ENCODE measurements at regions not wholly inside any gene's neighbourhood (a gene's known extent, or its start where the extent isn't known, plus 50 kb on each side); places are given as distances from the start of the nearest gene placed in this dataset.

- no peaks in the 10 kb centered on the region for H3K79me2 ChIP-seq (ENCODE audit: low read length)
- H3K27ac ChIP-seq (ENCODE audit: low read length): no peak overlapping the region
- H4K20me1 ChIP-seq (ENCODE audit: insufficient read depth, low read depth, low read length): no peaks in the 10 kb centered on the region
- no peaks in the 10 kb centered on the region for H3K27me3 ChIP-seq (ENCODE audit: low read length)
- no peak overlapping the region for H3K4me3 ChIP-seq (ENCODE audit: low read length)
- H3K4me1 ChIP-seq (ENCODE audit: low read length): no peaks in the 10 kb centered on the region
- H3K4me2 ChIP-seq (ENCODE audit: low read depth, low read length, poor library complexity, severe bottlenecking): no peak overlapping the region
- no peak for DNase-seq
- no peaks in the 10 kb centered on the region for H3K9me3 ChIP-seq (ENCODE audit: low read length)
- H3K9me2 ChIP-seq (replicated peaks; ENCODE audit: insufficient read depth, low read length): no peaks in the 10 kb centered on the region
- H2AFZ ChIP-seq (ENCODE audit: low read length): no peak overlapping the region
- no peaks in the 10 kb centered on the region for H3K36me3 ChIP-seq (ENCODE audit: insufficient read depth, low read length)
- H3K9ac ChIP-seq (ENCODE audit: low read length): no peak overlapping the region
Measured at GRCh38 chr4:20621476-20621875, 78.8 kb upstream of the PACRGL start.

DNA sequence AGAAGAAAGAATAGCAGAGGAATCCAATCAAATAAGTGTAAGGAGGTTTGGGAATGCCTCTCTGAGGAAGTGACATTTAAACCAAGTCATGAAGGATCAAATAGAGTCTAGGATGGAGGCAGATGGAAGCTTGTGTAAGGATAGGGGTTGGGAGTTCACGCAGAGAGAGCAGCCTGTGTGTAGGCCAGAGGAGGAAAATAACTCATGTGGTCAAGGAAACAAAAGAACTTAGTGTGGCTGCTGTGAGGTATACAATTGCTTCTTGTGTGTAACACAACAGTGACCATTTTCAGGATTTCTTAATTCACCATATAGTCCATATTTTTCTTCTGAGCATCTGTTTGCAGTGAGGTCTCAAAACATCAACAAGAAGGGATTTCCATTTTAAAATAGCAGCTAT lies 77.6 kb upstream of the PACRGL start:
- Histone ChIP-seq H3K4me2 (ENCODE audit: low read depth, low read length, poor library complexity, severe bottlenecking) (no peak overlapping the region), H3K9ac (ENCODE audit: low read length) (no peak overlapping the region), H3K4me1 (ENCODE audit: low read length) (no peaks in the 10 kb centered on the region), H3K36me3 (ENCODE audit: insufficient read depth, low read length) (no peaks in the 10 kb centered on the region), H4K20me1 (ENCODE audit: insufficient read depth, low read depth, low read length) (no peaks in the 10 kb centered on the region), H2AFZ (ENCODE audit: low read length) (no peak overlapping the region), H3K79me2 (ENCODE audit: low read length) (no peaks in the 10 kb centered on the region), H3K9me3 (ENCODE audit: low read length) (no peaks in the 10 kb centered on the region), H3K4me3 (ENCODE audit: low read length) (no peak overlapping the region), H3K27me3 (ENCODE audit: low read length) (no peaks in the 10 kb centered on the region), H3K9me2 (replicated peaks; ENCODE audit: insufficient read depth, low read length) (no peaks in the 10 kb centered on the region), H3K27ac (ENCODE audit: low read length) (no peak overlapping the region)
- DNase-seq: no peak

GRCh38 chr4:20623939-20624338 lies 76.3 kb upstream of the PACRGL start:
- Histone ChIP-seq H3K9me2 (replicated peaks; ENCODE audit: insufficient read depth, low read length) (no peaks in the 10 kb centered on the region), H4K20me1 (ENCODE audit: insufficient read depth, low read depth, low read length) (no peaks in the 10 kb centered on the region), H3K9ac (ENCODE audit: low read length) (no peak overlapping the region), H2AFZ (ENCODE audit: low read length) (no peak overlapping the region), H3K4me3 (ENCODE audit: low read length) (no peak overlapping the region), H3K36me3 (ENCODE audit: insufficient read depth, low read length) (no peaks in the 10 kb centered on the region), H3K4me1 (ENCODE audit: low read length) (no peaks in the 10 kb centered on the region), H3K4me2 (ENCODE audit: low read depth, low read length, poor library complexity, severe bottlenecking) (no peak overlapping the region), H3K9me3 (ENCODE audit: low read length) (no peaks in the 10 kb centered on the region), H3K79me2 (ENCODE audit: low read length) (no peaks in the 10 kb centered on the region), H3K27me3 (ENCODE audit: low read length) (no peaks in the 10 kb centered on the region), H3K27ac (ENCODE audit: low read length) (no peak overlapping the region)
- DNase-seq: no peak

DNA sequence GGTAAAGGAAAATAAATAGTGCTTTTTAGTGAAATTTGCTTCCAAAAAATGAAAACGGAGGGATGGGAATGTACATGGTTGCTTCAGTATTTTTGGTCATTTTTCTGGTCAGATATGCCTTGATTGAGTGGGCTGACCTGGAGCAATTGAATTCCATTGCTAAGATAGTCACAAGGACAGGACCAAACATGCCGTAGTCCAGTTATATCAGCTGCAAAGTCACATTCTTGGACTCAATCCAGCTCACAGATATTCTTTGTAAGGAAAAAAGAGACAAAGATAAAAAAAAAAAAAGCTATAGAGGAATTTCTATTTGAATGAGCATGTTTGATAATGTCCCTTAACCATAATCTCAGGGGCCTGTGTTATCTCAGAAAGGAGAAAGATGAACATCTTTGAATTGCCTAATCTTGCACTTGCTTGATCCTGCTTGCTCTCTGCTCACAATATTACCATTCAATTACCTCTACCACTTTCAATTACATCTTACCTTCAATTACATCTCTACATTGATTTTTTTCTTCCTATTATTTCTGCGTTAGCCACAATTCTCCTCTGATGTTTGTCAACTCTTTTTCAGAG lies 75.4 kb upstream of the PACRGL start:
- Histone ChIP-seq H3K4me2 (ENCODE audit: low read depth, low read length, poor library complexity, severe bottlenecking) (no peak overlapping the region), H3K79me2 (ENCODE audit: low read length) (no peaks in the 10 kb centered on the region)

GRCh38 chr4:20625426-20625825 lies 74.8 kb upstream of the PACRGL start:
- no peaks in the 10 kb centered on the region for H3K27me3 ChIP-seq (ENCODE audit: low read length)
- H3K4me2 ChIP-seq (ENCODE audit: low read depth, low read length, poor library complexity, severe bottlenecking): no peak overlapping the region
- no peak overlapping the region for H3K9ac ChIP-seq (ENCODE audit: low read length)
- no peaks in the 10 kb centered on the region for H3K4me1 ChIP-seq (ENCODE audit: low read length)
- H3K9me3 ChIP-seq (ENCODE audit: low read length): no peaks in the 10 kb centered on the region
- no peaks in the 10 kb centered on the region for H3K9me2 ChIP-seq (replicated peaks; ENCODE audit: insufficient read depth, low read length)
- H4K20me1 ChIP-seq (ENCODE audit: insufficient read depth, low read depth, low read length): no peaks in the 10 kb centered on the region
- no peak for DNase-seq
- no peak overlapping the region for H3K27ac ChIP-seq (ENCODE audit: low read length)
- no peak overlapping the region for H2AFZ ChIP-seq (ENCODE audit: low read length)
- no peaks in the 10 kb centered on the region for H3K36me3 ChIP-seq (ENCODE audit: insufficient read depth, low read length)
- H3K4me3 ChIP-seq (ENCODE audit: low read length): no peak overlapping the region
- no peaks in the 10 kb centered on the region for H3K79me2 ChIP-seq (ENCODE audit: low read length)

More for the DNA sequence above, 75.4 kb upstream of the PACRGL start:
- Histone ChIP-seq H3K27me3 (ENCODE audit: low read length) (no peaks in the 10 kb centered on the region), H3K9me2 (replicated peaks; ENCODE audit: insufficient read depth, low read length) (no peaks in the 10 kb centered on the region), H3K36me3 (ENCODE audit: insufficient read depth, low read length) (no peaks in the 10 kb centered on the region), H3K4me1 (ENCODE audit: low read length) (no peaks in the 10 kb centered on the region), H3K9ac (ENCODE audit: low read length) (no peak overlapping the region), H4K20me1 (ENCODE audit: insufficient read depth, low read depth, low read length) (no peaks in the 10 kb centered on the region), H2AFZ (ENCODE audit: low read length) (no peak overlapping the region), H3K4me3 (ENCODE audit: low read length) (no peak overlapping the region), H3K9me3 (ENCODE audit: low read length) (no peaks in the 10 kb centered on the region), H3K27ac (ENCODE audit: low read length) (no peak overlapping the region)
- no peak for DNase-seq

DNA sequence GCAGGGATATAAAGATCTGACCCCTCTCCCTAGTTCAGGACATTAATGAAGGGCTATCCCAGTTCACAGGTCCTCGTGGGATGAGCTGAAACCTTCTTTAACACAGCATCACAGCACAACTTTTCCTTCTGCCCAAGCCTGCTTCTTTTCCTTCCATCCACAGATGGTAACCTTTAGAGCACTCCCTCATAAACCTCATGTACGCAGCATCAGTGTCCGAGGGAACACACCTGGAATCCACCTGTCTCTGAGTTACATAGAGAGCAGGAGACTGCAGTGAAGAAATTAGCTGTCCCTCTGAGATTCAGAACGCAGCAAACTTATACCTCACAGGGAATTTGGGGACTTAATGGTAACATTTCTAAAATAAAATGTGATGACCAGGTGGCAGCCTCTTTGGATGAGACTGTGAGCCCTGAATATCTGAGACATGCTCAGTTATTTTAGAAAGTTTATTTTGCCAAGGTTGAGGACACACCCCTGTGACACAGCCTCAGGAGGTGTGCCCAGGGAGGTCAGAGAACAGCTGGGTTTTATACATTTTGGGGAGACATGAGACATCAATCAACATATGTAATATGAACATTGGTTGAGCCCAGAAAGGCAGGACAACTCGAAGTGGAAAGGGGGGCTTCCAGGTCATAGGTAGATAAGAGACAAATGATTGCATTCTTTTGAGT lies 73.8 kb upstream of the PACRGL start:
- H3K27ac ChIP-seq (ENCODE audit: low read length): no peak overlapping the region
- no peak overlapping the region for H3K4me3 ChIP-seq (ENCODE audit: low read length)
- no peak overlapping the region for H2AFZ ChIP-seq (ENCODE audit: low read length)
- H3K4me1 ChIP-seq (ENCODE audit: low read length): no peaks in the 10 kb centered on the region
- no peaks in the 10 kb centered on the region for H3K9me3 ChIP-seq (ENCODE audit: low read length)
- H3K9ac ChIP-seq (ENCODE audit: low read length): no peak overlapping the region
- H3K79me2 ChIP-seq (ENCODE audit: low read length): no peaks in the 10 kb centered on the region
- no peak for DNase-seq
- H3K27me3 ChIP-seq (ENCODE audit: low read length): no peaks in the 10 kb centered on the region
- H3K4me2 ChIP-seq (ENCODE audit: low read depth, low read length, poor library complexity, severe bottlenecking): no peak overlapping the region
- H3K9me2 ChIP-seq (replicated peaks; ENCODE audit: insufficient read depth, low read length): no peaks in the 10 kb centered on the region
- H3K36me3 ChIP-seq (ENCODE audit: insufficient read depth, low read length): no peaks in the 10 kb centered on the region
- H4K20me1 ChIP-seq (ENCODE audit: insufficient read depth, low read depth, low read length): no peaks in the 10 kb centered on the region

- Histone ChIP-seq H3K27ac (ENCODE audit: low read length) (no peak overlapping the region), H3K79me2 (ENCODE audit: low read length) (no peaks in the 10 kb centered on the region), H3K27me3 (ENCODE audit: low read length) (no peaks in the 10 kb centered on the region), H3K4me2 (ENCODE audit: low read depth, low read length, poor library complexity, severe bottlenecking) (no peak overlapping the region), H3K9me3 (ENCODE audit: low read length) (no peaks in the 10 kb centered on the region), H3K9ac (ENCODE audit: low read length) (no peak overlapping the region), H3K4me1 (ENCODE audit: low read length) (no peaks in the 10 kb centered on the region), H4K20me1 (ENCODE audit: insufficient read depth, low read depth, low read length) (no peaks in the 10 kb centered on the region), H3K36me3 (ENCODE audit: insufficient read depth, low read length) (no peaks in the 10 kb centered on the region), H3K4me3 (ENCODE audit: low read length) (no peak overlapping the region), H2AFZ (ENCODE audit: low read length) (no peak overlapping the region), H3K9me2 (replicated peaks; ENCODE audit: insufficient read depth, low read length) (no peaks in the 10 kb centered on the region)
- DNase-seq: no peak
Measured at GRCh38 chr4:20627866-20628265, 72.4 kb upstream of the PACRGL start.

DNA sequence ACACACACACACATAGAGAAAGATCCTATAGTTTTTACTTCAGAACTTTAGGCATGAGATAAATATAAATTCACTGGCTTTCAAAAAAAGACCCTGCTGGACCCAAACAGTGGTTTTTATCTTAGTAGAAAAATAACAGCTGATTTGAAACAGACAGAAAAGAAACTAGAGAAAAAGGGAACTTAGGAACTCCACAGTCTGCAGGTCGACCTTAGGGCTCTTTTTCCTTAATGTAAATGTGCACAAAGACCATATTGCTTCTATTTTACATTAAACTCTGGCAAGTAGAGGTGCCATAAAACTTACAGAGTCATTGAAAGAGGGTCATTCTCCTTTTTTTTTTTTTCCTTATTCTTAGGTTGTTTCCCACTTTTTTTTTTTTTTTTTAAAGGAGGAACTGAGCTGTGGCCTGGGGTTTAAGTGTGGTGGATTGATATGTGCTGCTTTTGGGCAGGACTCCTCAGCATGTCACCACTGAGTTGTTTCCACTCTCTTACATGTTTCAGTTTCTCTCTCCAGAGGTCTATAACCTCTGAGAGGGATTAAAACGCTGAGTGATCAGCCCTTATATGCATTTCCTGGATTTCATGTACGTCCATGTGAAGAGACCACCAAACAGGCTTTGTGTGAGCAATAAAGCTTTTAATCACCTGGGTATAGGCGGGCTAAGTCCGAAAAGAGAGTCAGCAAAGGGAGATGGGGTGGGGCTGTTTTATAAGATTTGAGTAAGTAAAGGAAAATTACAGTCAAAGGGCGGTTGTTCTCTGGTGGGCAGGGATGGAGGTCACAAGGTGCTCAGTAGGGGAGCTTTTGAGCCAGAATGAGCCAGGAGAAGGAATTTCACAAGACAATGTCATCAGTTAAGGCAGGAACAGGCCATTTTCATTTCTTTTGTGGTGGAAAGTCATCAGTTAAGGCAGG lies 70.8 kb upstream of the PACRGL start:
- H3K4me1 ChIP-seq (ENCODE audit: low read length): no peaks in the 10 kb centered on the region
- no peak overlapping the region for H3K27ac ChIP-seq (ENCODE audit: low read length)
- H3K9me2 ChIP-seq (replicated peaks; ENCODE audit: insufficient read depth, low read length): no peaks in the 10 kb centered on the region
- H3K79me2 ChIP-seq (ENCODE audit: low read length): no peaks in the 10 kb centered on the region
- DNase-seq: no peak
- H4K20me1 ChIP-seq (ENCODE audit: insufficient read depth, low read depth, low read length): no peaks in the 10 kb centered on the region
- H3K27me3 ChIP-seq (ENCODE audit: low read length): no peaks in the 10 kb centered on the region
- H3K4me3 ChIP-seq (ENCODE audit: low read length): no peak overlapping the region
- H3K36me3 ChIP-seq (ENCODE audit: insufficient read depth, low read length): no peaks in the 10 kb centered on the region
- H3K9ac ChIP-seq (ENCODE audit: low read length): no peak overlapping the region
- no peak overlapping the region for H2AFZ ChIP-seq (ENCODE audit: low read length)
- no peaks in the 10 kb centered on the region for H3K9me3 ChIP-seq (ENCODE audit: low read length)
- no peak overlapping the region for H3K4me2 ChIP-seq (ENCODE audit: low read depth, low read length, poor library complexity, severe bottlenecking)
